ENCODE measurements at regions not wholly inside any gene's neighbourhood (a gene's known extent, or its start where the extent isn't known, plus 50 kb on each side); places are given as distances from the start of the nearest gene placed in this dataset.

- WGBS, 2 experiments (ENCODE audit: extremely low coverage in 1 of 2, insufficient coverage in 1 of 2, insufficient read length in 1 of 2, insufficient replicate concordance in 2 of 2, low coverage in 1 of 2, low lambda C conversion rate in 2 of 2, missing lambda C conversion rate in 1 of 2), result 88% methylated on average over 2 of the region's 2 CpGs; no CpG with 5 or more reads in 1 of the 2 experiments
- no peak overlapping the region for H2BK15ac ChIP-seq (ENCODE audit: low read length)
- no peak overlapping the region for H3K9ac ChIP-seq (replicated peaks in 1 of 4; ENCODE audit: extremely low read depth in 1 of 4, low read depth in 3 of 4, low read length in 3 of 4)
- DNase-seq (ENCODE audit: low read depth in 1 of 2, low spot score in 2 of 2) (no peak), FAIRE-seq (no peak)
- H4K5ac ChIP-seq (ENCODE audit: insufficient read length, low read depth, low read length), result no peak overlapping the region
- no peaks in the 10 kb centered on the region for H3K23me2 ChIP-seq (ENCODE audit: low read depth, low read length)
- H3K4me3 ChIP-seq (ENCODE audit: extremely low read depth in 1 of 4, insufficient read depth in 2 of 4, low read depth in 3 of 4, low read length in 4 of 4), result no peak overlapping the region
- H2BK12ac ChIP-seq (ENCODE audit: low read depth, low read length), result no peak overlapping the region
- H3K79me1 ChIP-seq (ENCODE audit: low read depth, low read length), result no peaks in the 10 kb centered on the region
- H3K56ac ChIP-seq (replicated peaks; ENCODE audit: insufficient read length, low read depth, low read length), result no peak overlapping the region
- peaks cover 0 to 1% (median 0%) of the 10 kb centered on the region in 4 experiments; a peak in 1 of 7 replicates for H3K27me3 ChIP-seq (replicated peaks in 1 of 4; ENCODE audit: control insufficient read depth in 3 of 4, extremely low read depth in 1 of 4, insufficient read depth in 3 of 4, low read length in 3 of 4)
- no peak overlapping the region for H2AK5ac ChIP-seq (ENCODE audit: low read depth, low read length)
- no peak overlapping the region for H2BK5ac ChIP-seq (ENCODE audit: low read depth, low read length)
- ChIA-PET CTCF (ENCODE audit: partially characterized antibody) (interaction anchor here (1.2 kb wide), 1 partner anchor 11 kb away, joined by 4 read pairs; no protein-coding TSS in a partner anchor), POLR2A (ENCODE audit: partially characterized antibody) (no interaction called here)
- no peak overlapping the region for H4K91ac ChIP-seq (replicated peaks; ENCODE audit: insufficient read length, low read length)
- peaks cover 0 to 4% (median 2%) of the 10 kb centered on the region in 4 experiments; a peak in 1 of 7 replicates for H3K4me1 ChIP-seq (replicated peaks in 1 of 4; ENCODE audit: control insufficient read depth in 3 of 4, insufficient read depth in 4 of 4, low read length in 3 of 4)
- no peak overlapping the region for H3K4me2 ChIP-seq (ENCODE audit: insufficient read depth in 1 of 2, low read depth in 2 of 2, low read length in 2 of 2)
- no peak overlapping the region for H3K27ac ChIP-seq (ENCODE audit: low read depth, low read length)
- H2AFZ ChIP-seq (ENCODE audit: low read length), result no peak overlapping the region
- no peak overlapping the region for H2BK120ac ChIP-seq (replicated peaks; ENCODE audit: low read depth, low read length)
- no peaks in the 10 kb centered on the region for H3K36me3 ChIP-seq (ENCODE audit: control insufficient read depth in 2 of 4, insufficient read depth in 4 of 4, low read length in 3 of 4)
- H3K9me3 ChIP-seq (ENCODE audit: insufficient read depth in 2 of 2, low read depth in 1 of 2, low read length in 1 of 2), result no peaks in the 10 kb centered on the region
- no peak overlapping the region for H4K8ac ChIP-seq (ENCODE audit: extremely low read depth, insufficient read depth, low read length)
- H3K23ac ChIP-seq (ENCODE audit: insufficient read length), result no peak overlapping the region
- H3K18ac ChIP-seq (ENCODE audit: extremely low read depth, low read length), result no peak overlapping the region
- H4K20me1 ChIP-seq (replicated peaks in 1 of 2; ENCODE audit: control insufficient read depth in 1 of 2, insufficient read depth in 2 of 2, low read length in 2 of 2), result no peaks in the 10 kb centered on the region
- H2BK20ac ChIP-seq (ENCODE audit: low read length), result no peak overlapping the region
- no peaks in the 10 kb centered on the region for H3K79me2 ChIP-seq (ENCODE audit: control insufficient read depth in 1 of 2, insufficient read depth in 2 of 2, low read length in 2 of 2)
- H3K4ac ChIP-seq (replicated peaks; ENCODE audit: insufficient read length, low read depth, low read length), result no peak overlapping the region
- H3K14ac ChIP-seq (ENCODE audit: insufficient read length), result no peak overlapping the region
- TF ChIP-seq CREB1 (IDR thresholded peaks at IDR 0.05), result no peak
- no peak for TF ChIP-seq ATF3 (IDR thresholded peaks at IDR 0.05; ENCODE audit: insufficient read depth, low read depth, low read length)
- TF ChIP-seq SUZ12 (IDR thresholded peaks at IDR 0.05; ENCODE audit: low read length), result no peak
- no peak for TF ChIP-seq SIX5 (IDR thresholded peaks at IDR 0.05; ENCODE audit: low read depth, low read length)
- TF ChIP-seq SP4 (IDR thresholded peaks at IDR 0.05; ENCODE audit: low read length), result no peak
- no peak for TF ChIP-seq KDM1A (IDR thresholded peaks at IDR 0.05; ENCODE audit: borderline replicate concordance, low read length)
- no peak for TF ChIP-seq HDAC6 (IDR thresholded peaks at IDR 0.05; ENCODE audit: low read depth, low read length)
Observed at GRCh38 chr13:105338773-105339172, 1196.7 kb downstream of the EFNB2 start.
